K562 (cell line): ENCODE measurements at regions not wholly inside any gene's neighbourhood (a gene's known extent, or its start where the extent isn't known, plus 50 kb on each side); places are given as distances from the start of the nearest gene placed in this dataset.
A peak's percentile ranks its signal among the peaks of the same experiment; 100 is the strongest.

ENCODE experiments used
- ATAC-seq: fragments of 200-7000 bp; cut with Tn5 transposase; 3 replicates; pipeline ENCODE4 v1.9.1; 2020; ENCODE audit warnings: moderate library complexity
- BruUV-seq: library from RNA; stranded (reverse); fragments of 400-500 nt; replicated peaks from 2 replicates; lab custom pipeline; 2021; lab: Mats Ljungman, UMichigan
- CTCF ChIA-PET: fragments of 300-600 bp; formaldehyde crosslinking; extraction: SDS; loops from one replicate; lab custom pipeline; 2021; ENCODE audit warnings: low intra/inter-chr PET ratio; lab: Yijun Ruan, JAX
- POLR2A ChIA-PET: fragments of 300-600, 350-650 bp; sonication (Branson Sonifier 250); formaldehyde crosslinking; extraction: SDS; loops from one replicate; lab custom pipeline; 2021; ENCODE audit warnings: antibody characterized with exemption, inconsistent platforms; lab: Yijun Ruan, JAX
- DNase-seq, 4 experiments: peaks; one replicate each; pipeline versions ENCODE4 v3.0.0 to v3.0.0-alpha.2; 2011 to 2018; ENCODE audit warnings: low spot score in 3 of 4, mixed read lengths in 3 of 4; ENCODE audit errors: extremely low read depth in 1 of 4
- FAIRE-seq: peaks from 2 replicates; lab custom pipeline; 2011; peaks lifted over from hg19 to GRCh38; lab: Jason Lieb, UNC
- H2AFZ ChIP-seq: 2 replicates; pipeline ENCODE4 v1.6.0; 2011; ENCODE audit warnings: low read depth, low read length, control low read depth, inconsistent platforms
- H3K27ac ChIP-seq: fragments of 200-600 bp; 3 replicates; pipeline ENCODE4 v1.8.0; 2011; ENCODE audit warnings: low read depth, mild to moderate bottlenecking, control low read depth, inconsistent platforms, low read length, moderate library complexity, mixed read lengths; ENCODE audit errors: extremely low read depth
- H3K27me3 ChIP-seq, 2 experiments: fragments of 300-600 bp in 1 of 2; 2 replicates in 1 of 2; 3 replicates in 1 of 2; pipeline versions ENCODE4 v1.6.0 to v1.8.0; 2011; ENCODE audit warnings: inconsistent platforms in 2 of 2, low read length in 2 of 2, mild to moderate bottlenecking in 1 of 2, mixed read lengths in 1 of 2, moderate library complexity in 1 of 2; ENCODE audit not compliant: control insufficient read depth in 2 of 2, insufficient read depth in 2 of 2
- H3K36me3 ChIP-seq: fragments of 300-600 bp; 3 replicates; pipeline ENCODE4 v1.8.0; 2011; ENCODE audit warnings: mild to moderate bottlenecking, low read length, inconsistent platforms; ENCODE audit not compliant: control insufficient read depth, insufficient read depth
- H3K4me1 ChIP-seq, 2 experiments: fragments of 200-600 bp in 1 of 2; replicated peaks in 1 of 2; 2 replicates in 1 of 2; 3 replicates in 1 of 2; pipeline versions ENCODE4 v1.5.1 to v1.8.0; 2011; ENCODE audit warnings: inconsistent platforms in 2 of 2, low read length in 2 of 2, mild to moderate bottlenecking in 1 of 2, mixed read lengths in 1 of 2, moderate library complexity in 1 of 2; ENCODE audit not compliant: control insufficient read depth in 2 of 2, insufficient read depth in 2 of 2
- H3K4me2 ChIP-seq: 2 replicates; pipeline ENCODE4 v1.6.1; 2011; ENCODE audit warnings: low read length, control low read depth, inconsistent platforms, mixed read lengths; ENCODE audit not compliant: insufficient read depth
- H3K4me3 ChIP-seq: fragments of 200-600 bp; sonication (generic), shearing (Covaris generic); 2 replicates; pipeline ENCODE4 v1.5.1; 2016; ENCODE audit warnings: control low read depth, inconsistent platforms
- H3K79me2 ChIP-seq: fragments of 200-600 bp; 3 replicates; pipeline ENCODE4 v1.8.0; 2011; ENCODE audit warnings: low read length, inconsistent platforms; ENCODE audit not compliant: control insufficient read depth, insufficient read depth
- H3K9ac ChIP-seq, 2 experiments: 2 replicates each; pipeline versions ENCODE4 v1.6.0 to v1.6.1; 2011; ENCODE audit warnings: low read depth in 2 of 2, low read length in 2 of 2, control low read depth in 1 of 2, inconsistent platforms in 1 of 2, mild to moderate bottlenecking in 1 of 2, mixed read lengths in 1 of 2; ENCODE audit not compliant: insufficient read depth in 1 of 2
- H3K9me1 ChIP-seq: one replicate; pipeline ENCODE4 v1.6.0; 2011; ENCODE audit warnings: inconsistent platforms, mild to moderate bottlenecking, low read length, moderate library complexity; ENCODE audit not compliant: control insufficient read depth, insufficient read depth
- H3K9me3 ChIP-seq: replicated peaks from 2 replicates; pipeline ENCODE4 v1.5.1; 2011; ENCODE audit warnings: low read depth, low read length, inconsistent platforms; ENCODE audit not compliant: control insufficient read depth, insufficient read depth
- H4K20me1 ChIP-seq: replicated peaks from 2 replicates; pipeline ENCODE4 v1.6.1; 2011; ENCODE audit warnings: low read length, inconsistent platforms, mixed read lengths; ENCODE audit not compliant: control insufficient read depth, insufficient read depth
- BCOR ChIP-seq: fragments of 450-650 bp; IDR thresholded peaks from 2 replicates; pipeline ENCODE4 v1.6.1; 2016
- C11orf30 ChIP-seq: fragments of 450-650 bp; IDR thresholded peaks from 2 replicates; pipeline ENCODE4 v1.6.1; 2016; ENCODE audit warnings: low read depth, mild to moderate bottlenecking
- EGR1 ChIP-seq: fragments of 450-650 bp; conservative IDR thresholded peaks from 2 replicates; pipeline ENCODE4 v1.6.1; 2017; ENCODE audit warnings: mild to moderate bottlenecking
- KAT2B ChIP-seq: IDR thresholded peaks from one replicate; pipeline ENCODE4 v1.6.1; 2012; ENCODE audit warnings: low read depth, mild to moderate bottlenecking, control low read depth, inconsistent platforms, low read length, moderate library complexity
- RAD21 ChIP-seq, 2 experiments: fragments of 250-450 bp in 1 of 2; fragments of 450-650 bp in 1 of 2; sonication (Bioruptor Pico) in 1 of 2; formaldehyde crosslinking in 1 of 2; IDR thresholded peaks in 1 of 2; conservative IDR thresholded peaks in 1 of 2; 2 replicates each; pipeline versions ENCODE4 v1.4.0 to v1.8.0; 2020 to 2022; ENCODE audit warnings: mild to moderate bottlenecking in 2 of 2, moderate library complexity in 1 of 2
- SRF ChIP-seq, 2 experiments: fragments of 250-450, 450-650 bp in 1 of 2; sonication (Bioruptor Pico) in 1 of 2; sonication (generic) in 1 of 2; formaldehyde crosslinking; IDR thresholded peaks; 2 replicates each; pipeline versions ENCODE4 v1.5.0 to v1.5.1; 2020 to 2022; ENCODE audit warnings: mild to moderate bottlenecking in 1 of 2, missing genetic modification reagents in 1 of 2
- ZKSCAN1 ChIP-seq: fragments of 150-350 bp; IDR thresholded peaks from 2 replicates; pipeline ENCODE4 v1.6.1; 2016; ENCODE audit warnings: low read depth, low read length
- in situ Hi-C: fragments of 300-500 bp; cut with MboI; formaldehyde crosslinking; loops from 4 replicates; pipeline ENCODE4 v1.15.0; 2018; ENCODE audit warnings: inconsistent platforms, mixed read lengths
- intact Hi-C: fragments of 100-400 bp; cut with micrococcal nuclease; formaldehyde crosslinking; loops from 2 replicates; pipeline ENCODE4 v1.14.2; 2022
- TF ChIP-seq, protein P1 (sequence below), 3 experiments: IDR thresholded peaks in 2 of 3; conservative IDR thresholded peaks in 1 of 3; 2 replicates each; pipeline ENCODE4 v1.5.1; 2011 to 2012; ENCODE audit warnings: low read length in 3 of 3, mild to moderate bottlenecking in 3 of 3, control low read depth in 2 of 3, improper control_type of control experiment in 1 of 3, inconsistent platforms in 1 of 3, low read depth in 1 of 3, mixed read lengths in 1 of 3, moderate library complexity in 1 of 3; ENCODE audit not compliant: insufficient read depth in 2 of 3

DNA sequence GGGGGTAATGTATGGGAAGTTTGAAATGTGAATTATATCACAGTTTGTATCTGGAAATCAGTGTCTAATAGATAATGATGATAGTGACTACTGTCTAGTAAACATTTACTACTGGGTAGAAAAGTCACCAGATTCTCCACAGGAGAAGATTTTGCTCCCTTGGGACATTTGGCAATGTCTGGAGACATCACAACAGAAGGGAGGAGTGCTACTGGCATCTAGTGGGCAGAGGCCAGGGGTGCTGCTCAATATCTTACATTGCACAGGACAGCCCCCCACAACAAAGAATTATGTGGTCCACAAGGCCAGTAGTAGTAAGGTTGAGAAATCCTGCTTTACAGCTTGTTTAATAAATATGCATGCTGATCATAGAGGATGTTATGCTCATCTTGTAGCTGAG is 92.3 kb upstream of the PRPS1L1 start:
- Histone ChIP-seq H3K27me3 (no peaks in the 10 kb centered on the region), H3K9me3 (no peaks in the 10 kb centered on the region), H3K4me2 (no peak overlapping the region), H3K4me1 (no peaks in the 10 kb centered on the region; a peak in 1 of 5 replicates), H3K4me3 (no peak overlapping the region), H3K9ac (no peak overlapping the region), H3K36me3 (no peaks in the 10 kb centered on the region), H4K20me1 (no peaks in the 10 kb centered on the region), H3K9me1 (no peaks in the 10 kb centered on the region), H3K27ac (no peak overlapping the region), H2AFZ (no peak overlapping the region), H3K79me2 (no peaks in the 10 kb centered on the region)
- DNase-seq (no peak), ATAC-seq (peak; percentile 48), FAIRE-seq (no peak)
- ChIA-PET CTCF (no interaction called here), POLR2A (no interaction called here)
- intact Hi-C loops, result loop anchor here (2.0 to 10.0 kb wide), 2 partner anchors 225 to 351 kb away; no protein-coding TSS in a partner anchor
- in situ Hi-C loops, result no loop called here
- no TSS peak for BruUV-seq
- TF ChIP-seq, protein P1, sequence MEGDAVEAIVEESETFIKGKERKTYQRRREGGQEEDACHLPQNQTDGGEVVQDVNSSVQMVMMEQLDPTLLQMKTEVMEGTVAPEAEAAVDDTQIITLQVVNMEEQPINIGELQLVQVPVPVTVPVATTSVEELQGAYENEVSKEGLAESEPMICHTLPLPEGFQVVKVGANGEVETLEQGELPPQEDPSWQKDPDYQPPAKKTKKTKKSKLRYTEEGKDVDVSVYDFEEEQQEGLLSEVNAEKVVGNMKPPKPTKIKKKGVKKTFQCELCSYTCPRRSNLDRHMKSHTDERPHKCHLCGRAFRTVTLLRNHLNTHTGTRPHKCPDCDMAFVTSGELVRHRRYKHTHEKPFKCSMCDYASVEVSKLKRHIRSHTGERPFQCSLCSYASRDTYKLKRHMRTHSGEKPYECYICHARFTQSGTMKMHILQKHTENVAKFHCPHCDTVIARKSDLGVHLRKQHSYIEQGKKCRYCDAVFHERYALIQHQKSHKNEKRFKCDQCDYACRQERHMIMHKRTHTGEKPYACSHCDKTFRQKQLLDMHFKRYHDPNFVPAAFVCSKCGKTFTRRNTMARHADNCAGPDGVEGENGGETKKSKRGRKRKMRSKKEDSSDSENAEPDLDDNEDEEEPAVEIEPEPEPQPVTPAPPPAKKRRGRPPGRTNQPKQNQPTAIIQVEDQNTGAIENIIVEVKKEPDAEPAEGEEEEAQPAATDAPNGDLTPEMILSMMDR (IDR thresholded peaks at IDR 0.05 in 2 of 3, conservative IDR thresholded peaks at IDR 0.05 in 1 of 3; ENCODE audit: insufficient read depth in 2 of 3, low read depth in 1 of 3, low read length in 3 of 3), result peak in 2 of 3 experiments; percentile 19 to 28; a peak in 2 of 6 replicates
- TF ChIP-seq C11orf30 (no peak), RAD21 (CRISPR knock-in tag; conservative IDR thresholded peaks at IDR 0.05 in 1 of 2, IDR thresholded peaks at IDR 0.05 in 1 of 2) (peak in 1 of 2 experiments; percentile 22; a peak in 2 of 4 replicates), BCOR (no peak), SRF (CRISPR knock-in tag; IDR thresholded peaks at IDR 0.05) (no peak), KAT2B (no peak), ZKSCAN1 (no peak), EGR1 (no peak)
